WTC11 (cell line): ENCODE measurements at regions not wholly inside any gene's neighbourhood (a gene's known extent, or its start where the extent isn't known, plus 50 kb on each side); places are given as distances from the start of the nearest gene placed in this dataset.

Experiments
- FOXK1 ChIP-seq: sonication (generic); formaldehyde crosslinking; IDR thresholded peaks from 2 replicates; pipeline ENCODE4 v1.8.0; 2022; ENCODE audit warnings: mild to moderate bottlenecking, moderate library complexity, missing genetic modification reagents
- GTF2I ChIP-seq: fragments of 250-450 bp; sonication (Bioruptor Pico); conservative IDR thresholded peaks from 2 replicates; pipeline ENCODE4 v1.4.0; 2021; ENCODE audit warnings: mild to moderate bottlenecking
- TEAD1 ChIP-seq: sonication (generic); formaldehyde crosslinking; IDR thresholded peaks from 2 replicates; pipeline ENCODE4 v1.8.0; 2022; ENCODE audit warnings: mild to moderate bottlenecking, missing genetic modification reagents
- ZNF263 ChIP-seq: sonication (generic); formaldehyde crosslinking; IDR thresholded peaks from 2 replicates; pipeline ENCODE4 v1.8.1; 2022; ENCODE audit warnings: low read depth, mild to moderate bottlenecking, moderate library complexity, missing genetic modification reagents
- TF ChIP-seq, protein P1 (sequence below): fragments of 200-600 bp; IDR thresholded peaks from 2 replicates; pipeline ENCODE4 v1.8.0; 2022; ENCODE audit warnings: antibody characterized with exemption
- TF ChIP-seq, protein P2 (sequence below): sonication (generic); formaldehyde crosslinking; IDR thresholded peaks from 2 replicates; pipeline ENCODE4 v1.8.0; 2022; ENCODE audit warnings: mild to moderate bottlenecking, missing genetic modification reagents
- TF ChIP-seq, protein P3 (sequence below): sonication (generic); formaldehyde crosslinking; IDR thresholded peaks from 2 replicates; pipeline ENCODE4 v1.8.1; 2022; ENCODE audit warnings: mild to moderate bottlenecking, moderate library complexity, missing genetic modification reagents
- TF ChIP-seq, protein P4 (sequence below): sonication (generic); formaldehyde crosslinking; IDR thresholded peaks from 2 replicates; pipeline ENCODE4 v1.8.1; 2023; ENCODE audit warnings: mild to moderate bottlenecking, moderate library complexity, missing genetic modification reagents
- TF ChIP-seq, protein P5 (sequence below): sonication (generic); formaldehyde crosslinking; IDR thresholded peaks from 2 replicates; pipeline ENCODE4 v1.8.1; 2022; ENCODE audit warnings: low read depth, missing genetic modification reagents, borderline replicate concordance
- TF ChIP-seq, protein P6 (sequence below): sonication (generic); formaldehyde crosslinking; conservative IDR thresholded peaks from 2 replicates; pipeline ENCODE4 v1.8.1; 2022; ENCODE audit warnings: mild to moderate bottlenecking, missing genetic modification reagents

DNA sequence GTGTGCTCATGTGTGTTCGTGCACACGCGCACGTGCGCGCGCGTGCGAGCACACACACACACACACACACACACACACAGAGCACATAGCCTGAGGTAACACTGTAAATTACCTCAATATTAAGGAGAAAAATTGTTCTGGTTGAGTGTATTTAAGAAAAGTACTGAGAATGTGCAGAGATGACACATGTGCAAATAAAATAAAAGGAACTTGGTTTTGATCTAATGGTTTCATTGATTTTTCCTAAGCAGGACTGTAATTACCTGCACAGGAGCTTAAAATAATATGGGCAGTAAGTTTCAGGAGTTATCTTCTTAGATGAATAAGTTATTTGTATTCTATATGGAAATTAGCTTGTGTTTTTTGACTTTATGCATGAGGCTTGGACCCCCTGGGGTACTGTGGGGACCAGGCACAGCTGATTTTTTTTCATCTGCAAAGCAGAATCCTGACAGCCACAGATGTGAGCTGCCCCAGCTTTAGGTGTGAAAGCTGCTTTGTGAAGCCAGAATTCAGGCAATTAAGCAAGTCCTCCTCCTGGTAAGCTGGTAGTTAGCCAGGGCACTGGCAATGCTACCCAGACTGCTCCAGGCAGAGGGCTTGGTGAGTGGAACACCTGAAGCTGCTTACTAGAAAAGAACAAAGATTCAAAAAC lies 1040.6 kb upstream of the CITED2 start:
- no peak for TF ChIP-seq TEAD1
- TF ChIP-seq, protein P1, sequence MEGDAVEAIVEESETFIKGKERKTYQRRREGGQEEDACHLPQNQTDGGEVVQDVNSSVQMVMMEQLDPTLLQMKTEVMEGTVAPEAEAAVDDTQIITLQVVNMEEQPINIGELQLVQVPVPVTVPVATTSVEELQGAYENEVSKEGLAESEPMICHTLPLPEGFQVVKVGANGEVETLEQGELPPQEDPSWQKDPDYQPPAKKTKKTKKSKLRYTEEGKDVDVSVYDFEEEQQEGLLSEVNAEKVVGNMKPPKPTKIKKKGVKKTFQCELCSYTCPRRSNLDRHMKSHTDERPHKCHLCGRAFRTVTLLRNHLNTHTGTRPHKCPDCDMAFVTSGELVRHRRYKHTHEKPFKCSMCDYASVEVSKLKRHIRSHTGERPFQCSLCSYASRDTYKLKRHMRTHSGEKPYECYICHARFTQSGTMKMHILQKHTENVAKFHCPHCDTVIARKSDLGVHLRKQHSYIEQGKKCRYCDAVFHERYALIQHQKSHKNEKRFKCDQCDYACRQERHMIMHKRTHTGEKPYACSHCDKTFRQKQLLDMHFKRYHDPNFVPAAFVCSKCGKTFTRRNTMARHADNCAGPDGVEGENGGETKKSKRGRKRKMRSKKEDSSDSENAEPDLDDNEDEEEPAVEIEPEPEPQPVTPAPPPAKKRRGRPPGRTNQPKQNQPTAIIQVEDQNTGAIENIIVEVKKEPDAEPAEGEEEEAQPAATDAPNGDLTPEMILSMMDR: no peak
- TF ChIP-seq, protein P2, sequence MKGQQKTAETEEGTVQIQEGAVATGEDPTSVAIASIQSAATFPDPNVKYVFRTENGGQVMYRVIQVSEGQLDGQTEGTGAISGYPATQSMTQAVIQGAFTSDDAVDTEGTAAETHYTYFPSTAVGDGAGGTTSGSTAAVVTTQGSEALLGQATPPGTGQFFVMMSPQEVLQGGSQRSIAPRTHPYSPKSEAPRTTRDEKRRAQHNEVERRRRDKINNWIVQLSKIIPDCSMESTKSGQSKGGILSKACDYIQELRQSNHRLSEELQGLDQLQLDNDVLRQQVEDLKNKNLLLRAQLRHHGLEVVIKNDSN (CRISPR knock-in tag): no peak
- TF ChIP-seq, protein P3, sequence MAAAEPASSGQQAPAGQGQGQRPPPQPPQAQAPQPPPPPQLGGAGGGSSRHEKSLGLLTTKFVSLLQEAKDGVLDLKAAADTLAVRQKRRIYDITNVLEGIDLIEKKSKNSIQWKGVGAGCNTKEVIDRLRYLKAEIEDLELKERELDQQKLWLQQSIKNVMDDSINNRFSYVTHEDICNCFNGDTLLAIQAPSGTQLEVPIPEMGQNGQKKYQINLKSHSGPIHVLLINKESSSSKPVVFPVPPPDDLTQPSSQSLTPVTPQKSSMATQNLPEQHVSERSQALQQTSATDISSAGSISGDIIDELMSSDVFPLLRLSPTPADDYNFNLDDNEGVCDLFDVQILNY (CRISPR knock-in tag): no peak
- no peak for TF ChIP-seq FOXK1 (CRISPR knock-in tag)
- TF ChIP-seq, protein P4, sequence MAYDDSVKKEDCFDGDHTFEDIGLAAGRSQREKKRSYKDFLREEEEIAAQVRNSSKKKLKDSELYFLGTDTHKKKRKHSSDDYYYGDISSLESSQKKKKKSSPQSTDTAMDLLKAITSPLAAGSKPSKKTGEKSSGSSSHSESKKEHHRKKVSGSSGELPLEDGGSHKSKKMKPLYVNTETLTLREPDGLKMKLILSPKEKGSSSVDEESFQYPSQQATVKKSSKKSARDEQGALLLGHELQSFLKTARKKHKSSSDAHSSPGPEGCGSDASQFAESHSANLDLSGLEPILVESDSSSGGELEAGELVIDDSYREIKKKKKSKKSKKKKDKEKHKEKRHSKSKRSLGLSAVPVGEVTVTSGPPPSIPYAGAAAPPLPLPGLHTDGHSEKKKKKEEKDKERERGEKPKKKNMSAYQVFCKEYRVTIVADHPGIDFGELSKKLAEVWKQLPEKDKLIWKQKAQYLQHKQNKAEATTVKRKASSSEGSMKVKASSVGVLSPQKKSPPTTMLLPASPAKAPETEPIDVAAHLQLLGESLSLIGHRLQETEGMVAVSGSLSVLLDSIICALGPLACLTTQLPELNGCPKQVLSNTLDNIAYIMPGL: no peak
- TF ChIP-seq GTF2I: no peak
- TF ChIP-seq, protein P5, sequence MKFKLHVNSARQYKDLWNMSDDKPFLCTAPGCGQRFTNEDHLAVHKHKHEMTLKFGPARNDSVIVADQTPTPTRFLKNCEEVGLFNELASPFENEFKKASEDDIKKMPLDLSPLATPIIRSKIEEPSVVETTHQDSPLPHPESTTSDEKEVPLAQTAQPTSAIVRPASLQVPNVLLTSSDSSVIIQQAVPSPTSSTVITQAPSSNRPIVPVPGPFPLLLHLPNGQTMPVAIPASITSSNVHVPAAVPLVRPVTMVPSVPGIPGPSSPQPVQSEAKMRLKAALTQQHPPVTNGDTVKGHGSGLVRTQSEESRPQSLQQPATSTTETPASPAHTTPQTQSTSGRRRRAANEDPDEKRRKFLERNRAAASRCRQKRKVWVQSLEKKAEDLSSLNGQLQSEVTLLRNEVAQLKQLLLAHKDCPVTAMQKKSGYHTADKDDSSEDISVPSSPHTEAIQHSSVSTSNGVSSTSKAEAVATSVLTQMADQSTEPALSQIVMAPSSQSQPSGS (CRISPR knock-in tag): no peak
- no peak for TF ChIP-seq ZNF263
- TF ChIP-seq, protein P6, sequence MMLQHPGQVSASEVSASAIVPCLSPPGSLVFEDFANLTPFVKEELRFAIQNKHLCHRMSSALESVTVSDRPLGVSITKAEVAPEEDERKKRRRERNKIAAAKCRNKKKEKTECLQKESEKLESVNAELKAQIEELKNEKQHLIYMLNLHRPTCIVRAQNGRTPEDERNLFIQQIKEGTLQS (CRISPR knock-in tag): no peak
